RPMI8226 (cell line): ENCODE measurements at regions not wholly inside any gene's neighbourhood (a gene's known extent, or its start where the extent isn't known, plus 50 kb on each side); places are given as distances from the start of the nearest gene placed in this dataset.

ENCODE experiments used
- DNase-seq: peaks from one replicate; pipeline ENCODE4 v3.0.0-alpha.2; 2015

GRCh38 chr2:57528499-57528898 lies 518.1 kb upstream of the VRK2 start:
- DNase-seq, result no peak

GRCh38 chr2:57534358-57534757 lies 512.2 kb upstream of the VRK2 start:
- DNase-seq, result no peak

- no peak for DNase-seq
These were observed 509.9 kb upstream of the VRK2 start for GRCh38 chr2:57536535-57537231.

GRCh38 chr2:57539761-57540160 lies 506.8 kb upstream of the VRK2 start:
- no peak for DNase-seq

GRCh38 chr2:57542081-57542480 lies 504.5 kb upstream of the VRK2 start:
- DNase-seq, result no peak

GRCh38 chr2:57543211-57543610 lies 503.4 kb upstream of the VRK2 start:
- no peak for DNase-seq

- DNase-seq, result no peak
These were observed 502.0 kb upstream of the VRK2 start for GRCh38 chr2:57544624-57545023.

GRCh38 chr2:57546478-57546877 lies 500.1 kb upstream of the VRK2 start:
- no peak for DNase-seq

- no peak for DNase-seq
These were observed 496.9 kb upstream of the VRK2 start for GRCh38 chr2:57549642-57550102.

GRCh38 chr2:57550912-57551311 lies 495.7 kb upstream of the VRK2 start:
- DNase-seq, result no peak

GRCh38 chr2:57552885-57553284 lies 493.7 kb upstream of the VRK2 start:
- DNase-seq, result no peak

GRCh38 chr2:57554348-57554747 lies 492.3 kb upstream of the VRK2 start:
- no peak for DNase-seq

GRCh38 chr2:57558312-57558711 lies 488.3 kb upstream of the VRK2 start:
- DNase-seq, result no peak

- no peak for DNase-seq
These were observed 484.1 kb upstream of the VRK2 start for GRCh38 chr2:57562495-57562894.

- no peak for DNase-seq
These were observed 483.6 kb upstream of the VRK2 start for GRCh38 chr2:57563015-57563414.

- no peak for DNase-seq
These were observed 479.4 kb upstream of the VRK2 start for GRCh38 chr2:57567245-57567644.

- no peak for DNase-seq
These were observed 477.2 kb upstream of the VRK2 start for GRCh38 chr2:57569396-57569795.

- DNase-seq, result no peak
These were observed 475.6 kb upstream of the VRK2 start for GRCh38 chr2:57570961-57571360.

- DNase-seq, result no peak
These were observed 470.8 kb upstream of the VRK2 start for GRCh38 chr2:57575700-57576268.

GRCh38 chr2:57576983-57577382 lies 469.6 kb upstream of the VRK2 start:
- DNase-seq, result no peak

- no peak for DNase-seq
These were observed 448.7 kb upstream of the VRK2 start for GRCh38 chr2:57597940-57598339.

GRCh38 chr2:57598551-57598950 lies 448.1 kb upstream of the VRK2 start:
- DNase-seq, result no peak

GRCh38 chr2:57602733-57603132 lies 443.9 kb upstream of the VRK2 start:
- DNase-seq, result no peak

GRCh38 chr2:57614988-57615387 lies 431.6 kb upstream of the VRK2 start:
- DNase-seq, result no peak
